ENCODE measurements at regions not wholly inside any gene's neighbourhood (a gene's known extent, or its start where the extent isn't known, plus 50 kb on each side); places are given as distances from the start of the nearest gene placed in this dataset.
"Not testable (repeated sequence)": the region's sequence is repeated elsewhere in the genome, so short reads cannot be mapped to it uniquely, and the experiment has no call there.

DNA sequence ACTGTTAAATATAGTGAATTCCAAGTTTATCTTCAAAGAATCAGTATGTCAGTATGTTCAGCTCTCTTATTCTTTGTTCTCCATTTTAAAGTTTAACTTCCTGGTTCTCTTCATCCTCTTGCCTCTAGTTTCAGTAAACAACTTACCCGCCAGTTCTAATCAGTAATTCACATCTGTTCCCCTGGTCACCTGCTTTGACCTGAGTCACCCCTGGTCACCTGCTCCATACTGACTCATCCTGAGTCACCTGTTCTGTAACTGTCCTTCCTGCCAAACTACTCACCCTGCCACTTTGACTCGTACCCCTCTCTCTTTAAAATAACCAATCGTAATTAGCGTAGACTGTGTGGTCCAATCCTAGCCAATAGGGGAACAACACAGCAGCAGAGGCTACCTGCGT lies 992.7 kb upstream of the HS3ST1 start:
- no peak for DNase-seq

DNA sequence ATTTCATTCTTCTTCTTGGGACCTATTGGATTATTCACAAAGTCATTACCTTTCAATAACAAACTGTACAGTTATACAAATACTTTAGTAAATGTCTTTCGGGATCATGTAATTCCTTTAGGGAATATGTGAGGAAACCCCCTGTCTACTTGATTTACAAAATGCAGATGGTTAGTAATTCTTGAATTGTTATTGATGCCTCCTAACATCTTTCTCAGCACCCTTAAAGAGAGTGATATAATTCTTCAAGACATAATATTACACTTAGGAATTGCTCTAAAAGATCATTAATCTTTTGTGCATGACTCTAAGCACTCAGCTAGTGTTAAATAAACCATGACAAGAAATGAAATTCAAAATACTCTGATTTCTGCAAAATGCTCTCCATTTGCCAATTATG lies 988.1 kb upstream of the HS3ST1 start:
- DNase-seq, result no peak

DNA sequence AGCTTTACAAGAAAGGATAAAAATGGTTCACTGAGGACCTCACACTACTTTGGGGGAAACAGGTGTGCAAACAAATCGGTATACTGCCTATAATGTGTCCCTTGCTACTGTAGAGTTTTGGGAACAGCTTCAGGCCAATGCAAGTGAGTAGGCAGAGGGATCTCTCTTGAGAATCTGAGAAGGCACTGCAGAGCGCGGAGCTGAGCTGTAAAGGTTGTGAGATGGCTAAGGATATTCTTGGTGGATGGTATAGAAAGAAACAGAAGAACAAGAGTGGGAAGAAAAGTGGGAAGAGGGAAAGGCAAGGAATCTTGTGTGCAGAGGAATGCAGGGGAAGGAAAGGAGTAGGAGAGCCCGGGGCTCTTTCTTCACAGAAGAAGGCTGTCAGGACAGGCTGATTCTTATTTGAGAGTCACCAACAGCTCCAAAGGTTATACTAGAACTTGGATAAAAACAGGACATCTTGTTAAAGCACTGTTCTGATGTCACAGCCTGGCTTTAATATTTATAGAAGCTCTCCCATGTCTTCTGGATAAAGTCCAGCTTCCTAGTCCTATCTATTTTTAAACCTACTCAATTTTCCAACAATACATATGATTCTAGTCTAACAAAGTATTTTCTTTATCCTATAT lies 985.6 kb upstream of the HS3ST1 start:
- no peak for DNase-seq

DNA sequence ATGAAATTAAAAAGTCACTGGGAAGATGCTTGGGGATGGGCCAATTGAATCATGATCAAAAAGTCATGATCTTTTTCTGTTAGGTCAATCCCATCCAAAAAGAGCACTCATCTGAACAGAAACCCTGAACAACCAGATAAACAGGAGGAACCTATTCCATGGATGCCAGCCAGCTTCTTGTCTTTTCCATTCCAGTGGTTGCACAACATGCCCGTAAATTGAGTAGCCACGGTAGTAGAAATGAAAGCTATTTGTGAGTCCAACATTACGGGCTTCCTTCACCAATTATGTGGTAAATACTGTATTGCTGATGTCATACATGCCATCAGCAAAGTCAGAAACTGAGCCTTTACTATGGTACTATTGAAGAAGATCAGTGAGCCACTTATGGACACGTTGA lies 982.4 kb upstream of the HS3ST1 start:
- DNase-seq, result no peak

DNA sequence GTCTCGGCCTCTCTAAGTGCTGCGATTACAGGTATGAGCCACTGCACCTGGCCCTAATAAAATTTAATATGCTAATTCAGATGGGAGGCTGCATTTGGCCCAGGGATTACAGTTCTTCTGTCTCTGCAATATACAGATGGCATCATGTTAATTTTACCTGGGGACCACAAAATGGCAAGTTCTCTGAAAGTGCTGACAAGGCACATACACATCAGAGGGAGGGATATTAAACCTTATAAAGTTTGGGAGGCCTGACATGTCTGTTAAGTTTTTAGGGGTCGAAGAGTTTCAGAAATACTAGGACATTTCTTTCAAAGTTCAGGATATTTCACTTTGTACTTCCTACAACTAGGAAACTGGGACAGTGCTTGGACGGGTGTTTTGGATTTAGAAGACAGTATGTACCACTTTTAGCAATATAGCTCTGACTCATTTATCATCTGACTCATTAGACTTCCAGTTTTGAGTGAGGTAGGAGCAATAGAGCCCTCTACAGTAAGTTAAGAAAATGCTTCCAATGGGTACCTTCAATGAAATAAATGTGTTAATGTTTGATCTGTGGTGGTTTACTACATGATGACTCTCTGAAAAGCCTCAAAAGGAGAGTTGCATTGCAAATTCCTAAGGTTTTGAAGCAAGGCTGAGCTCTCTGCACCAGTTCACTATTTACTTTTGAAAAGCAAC lies 981.0 kb upstream of the HS3ST1 start:
- DNase-seq, result no peak

DNA sequence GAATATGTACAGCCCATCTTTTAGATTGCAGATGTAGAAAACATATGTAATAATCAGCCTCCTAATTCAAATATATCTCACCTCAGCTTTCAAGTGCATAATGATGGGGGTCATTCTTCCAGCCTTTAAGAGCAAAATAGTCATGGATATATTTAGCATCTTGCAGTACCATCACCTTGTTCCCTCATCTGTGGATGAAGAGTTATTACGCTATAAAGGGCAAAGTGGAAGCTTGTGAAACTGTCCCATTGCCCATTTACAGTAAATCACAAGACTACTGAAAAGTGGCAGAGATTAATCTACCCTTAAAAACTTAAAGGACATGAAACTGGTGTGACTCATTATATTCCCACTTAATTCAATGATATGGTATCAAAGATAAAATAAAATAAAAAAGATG lies 979.7 kb upstream of the HS3ST1 start:
- no peak for DNase-seq

DNA sequence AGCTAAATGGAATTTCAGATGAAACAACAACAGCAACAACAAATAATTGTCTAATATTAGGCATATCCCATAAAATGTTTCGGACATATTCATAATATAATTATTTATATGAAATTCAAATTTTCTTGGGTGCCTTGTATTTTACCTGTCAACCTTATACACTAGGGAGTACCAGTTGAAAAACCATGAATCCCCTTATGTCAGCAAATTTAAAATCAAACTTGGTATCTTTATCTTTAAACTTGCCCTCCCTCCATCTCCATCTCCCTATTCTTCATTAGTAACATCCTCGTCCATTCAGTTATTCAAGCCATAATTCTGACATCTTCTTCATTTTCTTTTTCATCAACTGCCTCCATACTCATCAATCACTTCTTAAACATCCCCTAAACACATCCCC lies 974.5 kb upstream of the HS3ST1 start:
- no peak for DNase-seq

DNA sequence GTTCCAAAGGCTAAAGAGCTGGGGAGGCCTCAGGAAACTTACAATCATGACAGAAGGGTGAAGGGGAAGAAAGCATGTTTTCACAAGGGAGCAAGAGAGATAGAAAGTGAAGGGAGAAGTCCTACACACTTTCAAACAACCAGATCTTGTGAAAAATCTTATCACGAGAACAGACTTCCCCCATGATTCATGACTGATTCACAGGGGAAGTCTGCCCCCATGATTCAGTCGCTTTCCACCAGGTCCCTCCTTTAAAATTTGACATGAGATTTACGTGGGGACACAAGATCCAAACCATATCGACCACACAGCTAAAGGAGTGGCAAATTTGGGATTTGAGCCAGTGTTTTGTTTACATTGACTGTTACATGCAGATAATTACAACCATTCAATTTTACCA lies 971.1 kb upstream of the HS3ST1 start:
- DNase-seq, result no peak

DNA sequence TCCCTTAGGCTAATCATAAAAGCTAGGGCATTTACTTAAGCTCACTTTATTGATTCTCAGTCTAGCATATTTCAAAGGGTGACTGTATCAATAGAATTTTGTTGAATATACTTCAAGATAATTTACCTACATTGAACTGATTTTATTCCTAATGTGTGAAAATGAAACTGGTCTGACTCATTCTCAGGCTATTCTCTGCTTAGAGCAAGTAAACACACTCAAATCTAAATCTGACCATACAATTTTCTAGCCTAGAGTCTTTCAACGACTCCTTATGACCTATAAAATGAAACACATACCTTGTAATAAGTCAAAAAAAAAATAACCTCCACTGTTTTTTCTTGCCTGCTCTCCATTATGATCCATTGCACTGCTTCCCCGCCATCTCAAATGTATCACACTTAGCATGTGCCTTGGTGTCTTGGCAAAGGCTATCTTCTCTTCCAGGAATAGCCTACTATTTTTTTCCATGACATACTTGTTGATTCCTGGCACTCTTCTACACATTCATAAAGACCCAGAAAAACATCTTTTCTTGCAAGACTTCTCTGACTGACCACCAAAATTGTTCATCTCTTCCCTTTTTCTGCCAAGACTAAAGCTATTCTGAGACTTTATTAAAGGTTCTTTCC lies 965.1 kb upstream of the HS3ST1 start:
- no peak for DNase-seq

DNA sequence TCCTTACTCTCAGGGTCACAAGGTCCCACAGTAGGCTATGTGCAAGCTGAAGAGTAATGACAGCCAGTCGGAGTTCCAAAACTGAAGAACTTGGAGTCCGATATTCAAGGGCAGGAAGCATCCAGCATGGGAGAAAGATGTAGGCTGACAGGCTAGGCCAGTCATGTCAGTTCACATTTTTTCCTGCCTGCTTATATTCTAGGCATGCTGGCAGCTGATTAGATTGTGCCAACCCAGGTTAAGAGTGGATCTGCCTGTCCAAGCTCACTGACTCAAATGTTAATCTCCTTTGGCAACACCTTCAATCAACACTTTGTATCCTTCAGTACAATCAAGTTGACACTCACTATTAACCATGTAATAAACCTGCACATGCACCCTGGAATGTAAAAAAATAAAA lies 960.9 kb upstream of the HS3ST1 start:
- DNase-seq, result no peak

DNA sequence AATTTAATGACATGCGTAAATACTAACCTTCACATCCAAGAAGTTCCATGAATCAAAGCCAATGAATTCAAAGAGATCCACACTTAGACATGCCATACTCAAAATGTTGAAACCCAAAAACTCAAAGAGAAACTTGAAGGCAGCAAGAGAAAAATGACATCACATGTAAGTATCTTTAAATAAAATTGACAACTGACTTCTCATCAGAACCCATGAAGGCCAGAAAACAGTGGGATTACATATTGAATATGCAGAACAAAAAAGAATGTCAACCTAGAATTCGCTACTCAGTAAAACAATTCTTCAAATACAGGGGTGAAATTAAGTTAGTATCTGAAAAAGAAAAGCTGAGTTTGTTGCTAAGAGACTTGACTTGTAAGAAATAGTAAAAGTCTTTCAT lies 953.9 kb upstream of the HS3ST1 start:
- no peak for DNase-seq

DNA sequence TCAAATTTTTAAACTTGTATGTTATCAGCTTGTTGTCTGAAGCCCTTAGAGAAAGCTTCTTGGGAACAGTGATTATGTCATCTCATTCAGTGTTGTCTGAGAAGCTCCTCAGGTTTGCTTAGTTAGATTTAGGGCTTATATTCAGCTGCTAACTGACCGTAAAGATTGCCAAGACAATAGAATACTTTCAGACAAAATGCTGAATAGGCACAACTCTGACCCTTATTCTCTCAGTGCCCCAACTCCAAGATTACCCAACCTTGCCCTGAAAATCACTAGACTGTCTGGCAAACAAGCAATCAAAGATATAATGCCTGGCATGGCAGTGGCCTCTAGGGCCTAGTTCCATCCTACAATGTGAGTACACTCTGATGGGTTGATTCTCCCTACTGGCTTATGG lies 950.5 kb upstream of the HS3ST1 start:
- DNase-seq, result no peak

DNA sequence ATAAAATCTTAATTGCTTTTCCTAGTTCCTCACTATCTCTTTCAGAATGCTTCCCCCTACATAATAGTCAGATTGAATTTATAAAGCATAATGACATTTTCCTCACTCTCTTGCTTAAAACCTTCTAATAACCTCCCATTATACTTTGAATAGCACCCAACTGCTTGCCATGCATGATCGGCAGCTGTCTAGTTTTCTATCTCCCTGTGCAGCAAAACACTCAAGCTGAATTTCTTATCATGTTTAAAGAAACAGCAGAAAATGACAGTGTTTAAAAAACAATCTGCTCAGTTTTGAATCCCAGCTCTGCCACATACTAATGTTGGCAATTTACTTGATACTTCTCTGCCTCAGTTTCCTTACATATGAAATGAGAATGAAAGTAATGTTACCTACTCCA lies 947.1 kb upstream of the HS3ST1 start:
- DNase-seq, result no peak

DNA sequence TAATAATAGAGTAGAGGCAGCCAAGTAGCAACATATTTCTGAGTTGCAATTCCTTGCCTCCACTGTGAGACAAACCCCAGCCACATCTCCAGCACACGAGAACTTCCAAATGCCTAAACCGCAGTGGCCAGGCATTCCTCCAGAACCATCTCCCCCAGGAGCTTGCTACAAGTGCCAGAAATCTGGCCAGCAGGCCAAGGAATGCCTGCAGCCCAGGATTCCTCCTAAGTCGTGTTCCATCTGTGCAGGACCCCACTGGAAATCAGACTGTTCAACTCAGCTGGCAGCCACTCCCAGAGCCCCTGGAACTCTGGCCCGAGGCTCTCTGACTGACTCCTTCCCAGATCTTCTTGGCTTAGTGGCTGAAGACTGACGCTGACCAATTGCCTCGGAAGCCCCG lies 937.2 kb upstream of the HS3ST1 start:
- DNase-seq, result not testable (repeated sequence)

DNA sequence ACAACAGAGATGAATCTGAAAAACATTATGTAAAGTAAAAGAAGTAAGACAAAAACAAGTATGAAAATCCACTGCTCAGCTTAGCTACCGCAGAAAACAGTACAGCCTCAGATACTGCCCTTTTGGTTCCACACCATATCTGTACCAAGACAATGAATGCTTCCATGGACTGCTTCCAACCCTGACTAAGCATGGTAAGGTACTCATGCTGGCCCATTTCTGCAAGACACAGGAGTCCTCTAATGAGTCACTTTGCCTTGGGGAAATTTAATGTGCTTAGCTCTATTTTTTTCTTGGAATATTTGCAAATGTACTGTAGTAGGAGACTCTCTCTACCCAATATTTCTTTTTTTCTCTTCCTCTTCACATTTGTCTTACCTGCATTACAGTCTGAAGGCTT lies 931.7 kb upstream of the HS3ST1 start:
- DNase-seq, result no peak

DNA sequence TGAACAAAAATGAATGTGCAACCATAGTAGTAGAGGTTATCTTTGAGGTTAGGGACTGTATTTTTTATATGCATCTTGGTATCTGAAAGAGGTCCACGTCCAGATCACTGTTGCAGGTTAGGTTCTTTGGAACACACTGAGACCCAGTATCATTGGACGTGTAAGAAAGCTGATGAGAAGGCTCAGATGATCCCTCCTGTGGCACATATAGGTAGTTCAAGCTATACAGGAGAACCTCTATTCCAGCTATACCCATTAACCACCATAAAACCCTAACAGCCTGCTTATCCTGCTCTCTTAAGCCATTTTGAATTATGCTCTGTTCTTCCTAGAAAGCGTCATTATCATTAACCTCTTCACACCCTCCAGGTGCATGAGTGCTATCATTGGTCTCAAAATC lies 930.7 kb upstream of the HS3ST1 start:
- DNase-seq, result no peak

DNA sequence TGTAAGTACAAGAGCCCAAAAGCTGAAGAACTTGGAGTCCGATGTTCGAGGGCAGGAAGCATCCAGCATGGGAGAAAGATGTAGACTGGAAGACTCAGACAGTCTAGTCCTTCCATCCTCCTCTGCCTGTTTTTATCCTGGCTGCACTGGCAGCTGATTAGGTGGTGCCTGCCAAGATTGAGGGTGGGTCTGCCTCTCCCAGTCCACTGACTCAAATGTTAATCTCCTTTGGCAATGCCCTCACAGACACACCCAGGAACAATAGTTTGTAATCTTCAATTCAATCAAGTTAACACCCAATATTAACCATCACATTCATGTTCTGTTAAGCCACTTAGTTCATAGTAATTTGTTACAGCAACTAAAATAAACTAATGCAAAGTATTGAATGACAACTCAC lies 904.4 kb upstream of the HS3ST1 start:
- DNase-seq, result not testable (repeated sequence)

DNA sequence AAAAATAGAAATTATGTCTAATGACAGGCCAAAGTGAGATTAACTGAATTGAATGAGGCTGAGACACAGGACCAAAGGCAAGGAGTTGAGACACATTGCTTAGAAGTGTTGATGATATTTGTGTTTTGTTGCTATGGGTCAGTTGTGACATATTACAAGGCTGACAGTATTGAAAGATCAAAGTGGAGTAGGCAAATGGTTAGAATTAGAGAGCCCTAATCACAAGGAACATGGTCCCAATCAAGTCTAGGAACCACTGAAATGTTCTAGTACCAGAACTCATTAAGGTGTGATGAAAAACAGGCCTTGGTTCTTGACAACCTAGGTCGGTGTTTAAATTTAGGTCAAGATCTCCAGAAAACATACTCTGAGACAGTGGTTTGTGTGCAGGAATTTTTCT lies 896.3 kb upstream of the HS3ST1 start:
- DNase-seq, result no peak

DNA sequence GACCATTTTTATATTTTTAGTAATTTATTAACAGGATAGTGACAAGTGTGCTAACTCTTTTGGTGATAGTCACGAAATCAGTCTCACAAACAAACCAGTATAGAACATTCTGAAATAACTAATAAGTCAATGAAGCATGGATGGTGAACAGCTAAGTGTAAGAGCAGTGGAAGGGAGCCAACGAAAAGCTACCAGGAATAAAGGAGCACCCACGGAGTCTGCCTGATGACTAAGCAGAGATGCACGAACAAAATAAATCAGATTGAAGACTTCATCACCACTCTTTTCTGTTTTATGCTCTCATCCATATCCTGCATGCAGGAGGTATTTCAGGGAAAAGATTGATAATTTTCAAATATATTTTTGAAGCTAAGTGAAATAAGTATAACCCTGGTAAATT lies 891.1 kb upstream of the HS3ST1 start:
- no peak for DNase-seq

DNA sequence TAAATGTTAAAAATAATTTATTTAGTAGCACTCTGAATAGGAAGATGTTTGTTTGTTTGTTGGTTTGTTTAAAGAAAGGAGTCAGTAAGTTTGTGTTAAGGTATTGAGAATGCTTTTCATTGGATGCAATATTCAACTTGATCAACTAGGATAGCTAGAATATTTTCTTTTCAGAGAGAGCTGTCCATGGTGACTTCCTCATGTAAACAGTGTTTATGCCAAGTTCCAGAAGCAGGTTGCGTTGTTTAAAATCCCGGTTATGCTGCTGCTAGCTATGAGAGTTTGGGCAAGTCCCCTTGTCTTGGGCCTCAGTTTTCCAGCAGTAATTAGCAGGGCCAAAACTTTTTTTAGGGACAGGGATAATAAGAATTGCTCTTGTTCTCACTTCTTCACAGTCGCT lies 876.2 kb upstream of the HS3ST1 start:
- no peak for DNase-seq

DNA sequence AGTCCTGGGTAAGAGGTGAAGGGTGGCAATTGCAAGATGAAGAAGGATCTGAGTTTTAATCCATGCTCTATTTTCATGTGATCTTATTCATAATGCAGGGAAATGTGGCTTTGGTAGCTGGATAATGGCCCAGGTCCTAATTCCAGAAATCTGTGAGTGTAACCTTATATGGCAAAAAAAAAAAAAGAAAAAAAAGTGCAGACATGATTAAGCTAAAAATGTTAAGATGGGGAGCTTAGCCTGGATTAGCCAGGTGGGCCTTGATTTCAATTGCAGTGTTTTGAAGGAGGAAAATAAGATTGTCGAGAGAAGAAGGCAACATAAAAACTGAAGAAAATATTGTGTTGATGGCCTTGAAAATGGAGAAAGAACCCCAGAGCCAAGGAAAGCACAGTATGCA lies 867.7 kb upstream of the HS3ST1 start:
- DNase-seq, result no peak

DNA sequence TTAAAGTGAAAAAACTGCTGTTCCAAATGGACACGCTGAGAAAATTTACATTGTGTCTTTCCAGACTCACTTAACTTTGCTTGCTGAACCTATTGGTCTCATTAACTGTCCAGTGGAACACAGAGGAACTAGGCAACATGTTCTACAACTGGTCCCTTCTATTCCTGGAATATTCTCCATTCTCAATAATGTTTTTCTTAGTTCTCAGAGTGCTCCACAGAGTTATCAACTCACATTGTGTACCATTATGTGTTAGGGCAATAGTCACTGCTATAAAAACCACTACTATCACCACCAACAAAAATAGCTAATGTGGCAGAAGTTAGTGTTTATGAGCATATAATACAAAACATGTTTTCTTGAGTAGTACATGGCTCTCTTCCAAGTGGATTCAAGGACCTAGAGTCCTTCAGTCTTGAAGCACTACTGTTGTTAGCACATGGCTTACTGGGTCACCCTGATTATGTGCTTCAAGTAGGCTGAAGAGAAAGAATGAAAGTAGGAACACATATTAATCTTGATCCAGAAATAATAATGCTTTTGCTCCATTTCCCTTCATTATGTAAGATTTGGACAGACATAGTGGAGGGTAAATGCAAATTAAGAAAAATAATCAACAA lies 865.3 kb upstream of the HS3ST1 start:
- DNase-seq, result no peak

DNA sequence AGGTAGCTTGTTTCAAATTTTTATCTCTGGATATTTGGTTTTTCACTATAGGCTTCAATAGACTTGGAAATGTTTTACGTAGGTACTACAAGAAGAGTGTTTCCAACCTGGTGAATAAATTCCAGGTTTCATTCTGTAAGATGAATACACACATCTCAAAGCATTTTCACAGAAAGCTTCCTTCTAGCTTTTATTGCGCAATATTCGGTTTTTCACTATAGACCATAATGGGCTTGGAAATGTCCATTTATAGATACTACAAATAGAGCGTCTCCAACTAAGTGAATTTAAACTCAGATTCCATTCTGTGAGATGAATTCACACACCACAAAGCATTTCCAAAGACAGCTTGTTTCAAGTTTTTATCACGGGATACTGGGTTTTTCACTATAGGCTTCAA lies 857.7 kb upstream of the HS3ST1 start:
- DNase-seq, result no peak

DNA sequence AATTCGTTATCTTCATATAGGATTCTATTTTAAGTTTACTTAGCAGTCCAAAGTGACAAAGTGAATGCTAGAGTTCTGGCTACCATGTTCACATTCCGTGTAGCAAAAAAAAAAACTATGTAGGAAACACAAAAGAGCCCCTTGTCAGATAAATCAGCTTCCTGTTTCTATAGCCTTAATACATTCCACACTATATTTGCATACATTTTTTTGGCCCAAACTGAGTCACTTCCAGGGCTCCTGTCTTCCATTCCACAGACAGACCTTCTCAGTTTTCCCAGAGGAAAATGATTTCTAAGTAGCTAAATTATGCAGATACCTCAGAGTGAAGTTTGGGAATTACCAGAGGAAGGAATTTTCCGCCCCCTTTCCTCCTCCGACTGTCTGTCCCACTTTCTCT lies 841.9 kb upstream of the HS3ST1 start:
- DNase-seq, result no peak

Measured in activated CD8-positive, alpha-beta memory T cell treated with anti-CD3 and anti-CD28 coated beads, Interleukin-2, amount 50 U/mL, for 4 hours (primary cell).